Colonic mucosa (tissue), 4 donors: ENCODE measurements at regions not wholly inside any gene's neighbourhood (a gene's known extent, or its start where the extent isn't known, plus 50 kb on each side); places are given as distances from the start of the nearest gene placed in this dataset.

Source experiments
- DNase-seq: peaks from one replicate; pipeline ENCODE4 v3.0.0-alpha.2; 2020
- H3K27ac ChIP-seq: fragments of 200-600 bp; one replicate; pipeline ENCODE4 v1.8.0; 2021
- H3K27me3 ChIP-seq: fragments of 200-600 bp; one replicate; pipeline ENCODE4 v1.8.0; 2021
- H3K36me3 ChIP-seq: fragments of 200-600 bp; one replicate; pipeline ENCODE4 v1.8.0; 2021
- H3K4me1 ChIP-seq: fragments of 200-600 bp; one replicate; pipeline ENCODE4 v1.8.0; 2021; ENCODE audit warnings: mild to moderate bottlenecking
- H3K4me3 ChIP-seq: fragments of 200-600 bp; one replicate; pipeline ENCODE4 v1.8.0; 2021
- H3K9ac ChIP-seq, 2 donors: one replicate each; pipeline ENCODE4 v1.7.0; 2013; ENCODE audit warnings: control low read depth in 2 of 2, low read depth in 2 of 2, low read length in 2 of 2
- H3K9me3 ChIP-seq: fragments of 200-600 bp; one replicate; pipeline ENCODE4 v1.8.0; 2021
- CTCF ChIP-seq: fragments of 200-600 bp; IDR thresholded peaks from one replicate; pipeline ENCODE4 v1.8.0; 2022; ENCODE audit warnings: antibody characterized with exemption, mild to moderate bottlenecking
- intact Hi-C: fragments of 100-400 bp; cut with DNase I; formaldehyde crosslinking; loops from one replicate; pipeline ENCODE4 v1.14.1; 2022
- donor health status: healthy.
- donor health status: DM: no; HTN: no; CAD: no.
- donor health status: DM: no; HTN: no; CAD: no.

- Histone ChIP-seq H3K9ac (no peak overlapping the region), H3K4me3 (no peak overlapping the region), H3K36me3 (no peaks in the 10 kb centered on the region), H3K4me1 (no peaks in the 10 kb centered on the region), H3K27me3 (no peaks in the 10 kb centered on the region), H3K27ac (peak overlapping the region; percentile 44), H3K9me3 (no peaks in the 10 kb centered on the region)
- no peak for TF ChIP-seq CTCF
- DNase-seq: no peak
- intact Hi-C loops: no loop called here
These were observed 91.9 kb upstream of the THBS1 start for GRCh38 chr15:39488961-39489360.

GRCh38 chr15:39491115-39491885 is 89.6 kb upstream of the THBS1 start:
- Histone ChIP-seq H3K27me3 (no peaks in the 10 kb centered on the region), H3K9me3 (no peaks in the 10 kb centered on the region), H3K9ac (no peak overlapping the region), H3K4me3 (no peak overlapping the region), H3K36me3 (no peaks in the 10 kb centered on the region), H3K27ac (no peak overlapping the region), H3K4me1 (no peaks in the 10 kb centered on the region)
- no peak for TF ChIP-seq CTCF
- intact Hi-C loops: no loop called here
- no peak for DNase-seq

- Histone ChIP-seq H3K9ac (no peak overlapping the region), H3K4me1 (no peaks in the 10 kb centered on the region), H3K27ac (peak overlapping the region; percentile 47), H3K9me3 (no peaks in the 10 kb centered on the region), H3K36me3 (no peaks in the 10 kb centered on the region), H3K4me3 (no peak overlapping the region), H3K27me3 (no peaks in the 10 kb centered on the region)
- DNase-seq: no peak
- no peak for TF ChIP-seq CTCF
- intact Hi-C loops: no loop called here
These were observed 88.9 kb upstream of the THBS1 start for GRCh38 chr15:39491886-39492490.

- TF ChIP-seq CTCF: no peak
- Histone ChIP-seq H3K36me3 (no peaks in the 10 kb centered on the region), H3K4me1 (no peaks in the 10 kb centered on the region), H3K27ac (no peak overlapping the region), H3K9ac (no peak overlapping the region), H3K4me3 (no peak overlapping the region), H3K27me3 (no peaks in the 10 kb centered on the region), H3K9me3 (no peaks in the 10 kb centered on the region)
- intact Hi-C loops: no loop called here
- DNase-seq: no peak
These were observed 87.3 kb upstream of the THBS1 start for GRCh38 chr15:39493424-39494067.

GRCh38 chr15:39494462-39494861 is 86.4 kb upstream of the THBS1 start:
- intact Hi-C loops: no loop called here
- H3K9ac ChIP-seq: no peak overlapping the region
- no peaks in the 10 kb centered on the region for H3K9me3 ChIP-seq
- H3K27ac ChIP-seq: no peak overlapping the region
- H3K36me3 ChIP-seq: no peaks in the 10 kb centered on the region
- no peaks in the 10 kb centered on the region for H3K4me1 ChIP-seq
- no peak overlapping the region for H3K4me3 ChIP-seq
- no peak for TF ChIP-seq CTCF
- no peaks in the 10 kb centered on the region for H3K27me3 ChIP-seq
- no peak for DNase-seq
